Occipital lobe (tissue), 1 donor: ENCODE measurements at regions not wholly inside any gene's neighbourhood (a gene's known extent, or its start where the extent isn't known, plus 50 kb on each side); places are given as distances from the start of the nearest gene placed in this dataset.

Experiments used
- DNase-seq: peaks from one replicate; lab custom pipeline; 2025; lab: John Stamatoyannopoulos, UW

DNA sequence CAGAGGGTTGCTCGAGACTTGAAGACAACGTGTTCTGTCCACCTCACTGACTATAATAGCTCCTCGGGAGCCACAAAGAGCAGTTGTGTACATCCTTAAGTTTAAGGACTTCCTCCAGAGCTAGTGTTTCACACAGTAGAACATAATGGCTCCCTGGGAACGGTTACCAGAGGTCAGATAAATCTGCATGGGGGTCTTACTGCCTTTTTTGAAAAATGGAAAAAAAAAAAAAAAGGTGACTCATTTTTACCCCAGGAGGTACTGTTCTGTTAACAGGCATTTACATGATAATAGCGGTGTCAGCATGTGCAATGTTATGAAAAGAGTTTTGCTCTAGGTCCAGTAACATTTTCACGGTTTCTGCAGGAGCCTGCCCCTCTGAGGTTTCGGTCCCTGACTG lies 498.9 kb upstream of the WWC1 start:
- no peak for DNase-seq

DNA sequence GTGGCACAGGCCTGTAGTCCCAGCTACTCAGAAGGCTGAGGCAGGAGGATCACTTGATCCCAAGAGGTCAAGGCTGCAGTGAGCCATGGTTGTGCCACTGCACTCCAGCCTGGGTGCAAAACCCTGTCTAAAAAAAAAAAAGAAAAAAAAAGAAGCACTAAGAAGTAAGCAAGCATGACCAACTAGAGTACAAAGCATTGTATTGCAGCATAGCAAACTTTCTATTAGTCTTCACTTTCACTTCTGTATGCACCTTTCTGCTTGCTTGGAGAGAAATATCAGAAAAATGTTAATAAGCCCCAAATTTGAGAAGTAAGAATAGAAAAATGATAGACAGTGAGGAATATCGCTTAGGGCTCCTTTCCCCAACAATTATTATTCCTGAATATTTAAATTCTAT lies 497.7 kb upstream of the WWC1 start:
- no peak for DNase-seq

DNA sequence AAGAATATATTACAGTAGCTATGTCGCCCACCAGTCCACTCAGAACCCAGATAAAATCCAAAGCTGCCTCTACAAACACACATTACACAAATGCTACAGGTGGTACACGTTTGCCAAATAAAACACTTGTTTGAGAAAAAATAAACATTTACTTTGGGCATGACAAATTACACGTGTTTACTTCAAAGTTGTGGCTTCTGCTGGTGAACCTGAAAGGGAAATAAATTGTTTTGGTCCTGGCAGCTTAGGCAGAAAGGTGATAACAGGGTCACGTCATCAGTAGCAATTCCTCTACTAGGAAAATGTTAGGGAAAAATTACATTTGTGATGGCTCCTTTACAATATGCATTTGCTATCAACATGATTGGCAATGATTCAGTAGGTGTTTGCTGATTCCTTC lies 497.3 kb upstream of the WWC1 start:
- no peak for DNase-seq

DNA sequence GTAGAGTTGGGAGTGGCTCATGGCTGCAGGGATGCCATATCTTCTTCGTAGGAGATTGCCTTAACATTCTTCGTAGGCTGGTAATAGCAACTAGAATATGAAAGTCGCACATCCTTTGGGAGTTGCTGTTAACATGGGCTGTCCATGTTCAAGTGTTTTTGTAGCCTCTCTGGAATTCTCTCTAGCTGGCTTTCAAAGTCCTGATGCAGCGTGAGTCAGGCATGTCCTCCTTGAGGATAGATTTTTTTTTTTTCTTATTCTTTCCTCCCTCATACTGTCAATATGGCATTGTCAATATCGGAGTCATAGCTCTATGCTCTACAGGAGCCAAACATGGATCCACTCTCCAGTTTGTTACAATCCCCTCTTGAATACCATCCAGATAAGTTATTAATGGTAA lies 494.8 kb upstream of the WWC1 start:
- no peak for DNase-seq

DNA sequence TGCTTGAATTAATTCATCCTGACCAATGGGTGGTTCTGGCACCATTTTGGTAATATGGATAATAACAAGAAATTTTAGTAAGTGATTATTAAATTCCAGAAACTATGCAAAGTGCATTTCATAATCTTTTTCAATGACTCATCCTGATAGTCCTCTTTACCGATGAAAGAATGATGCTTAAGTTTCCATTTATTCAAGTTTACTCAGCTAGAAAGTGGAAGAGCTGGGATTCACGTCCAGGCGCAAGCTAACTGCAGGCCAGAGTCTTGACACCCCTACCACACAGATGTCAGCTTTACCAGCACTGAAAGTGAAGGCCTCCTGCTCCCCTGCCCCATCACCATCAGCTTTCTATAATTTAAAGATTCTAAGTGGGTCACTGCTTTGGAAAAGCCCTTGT lies 493.5 kb upstream of the WWC1 start:
- no peak for DNase-seq

DNA sequence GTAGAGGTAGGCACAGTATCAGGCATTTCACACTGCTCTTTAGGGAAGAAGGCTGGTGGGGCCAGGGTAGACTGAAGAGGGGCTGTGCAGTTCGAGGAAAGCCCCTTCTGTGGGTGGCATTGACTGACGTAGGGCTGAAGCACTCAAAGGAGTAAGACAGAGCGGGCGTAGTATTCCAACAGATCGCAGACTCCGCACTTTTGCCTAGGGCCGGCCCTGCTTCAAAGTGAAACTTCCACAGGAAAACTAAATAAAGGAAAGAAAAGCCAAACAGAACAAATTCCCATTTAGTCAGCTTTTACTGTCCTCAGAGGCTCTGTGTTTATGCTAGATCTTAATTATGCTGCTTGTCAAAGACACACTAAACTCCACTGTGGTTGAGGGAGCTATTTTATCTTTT lies 493.0 kb upstream of the WWC1 start:
- DNase-seq, result no peak

DNA sequence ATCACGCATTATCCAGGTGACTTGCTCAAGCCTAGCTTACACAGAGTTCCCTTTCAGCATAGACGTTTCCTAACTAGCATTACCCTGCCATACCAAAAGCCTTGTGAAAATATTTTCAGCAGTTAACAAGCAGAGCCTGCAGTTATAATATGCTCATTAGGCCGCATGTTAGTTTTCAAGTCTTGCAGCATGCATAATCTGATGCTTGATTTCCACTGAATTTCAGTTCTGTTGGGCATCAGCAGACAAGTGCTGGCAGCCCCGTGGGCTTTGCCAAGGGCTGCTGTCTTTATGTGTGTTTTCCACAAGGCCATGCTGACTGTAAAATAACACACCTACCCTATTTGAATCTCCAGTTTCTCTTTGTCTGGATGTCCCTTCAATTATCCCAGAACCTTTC lies 491.0 kb upstream of the WWC1 start:
- DNase-seq, result no peak

DNA sequence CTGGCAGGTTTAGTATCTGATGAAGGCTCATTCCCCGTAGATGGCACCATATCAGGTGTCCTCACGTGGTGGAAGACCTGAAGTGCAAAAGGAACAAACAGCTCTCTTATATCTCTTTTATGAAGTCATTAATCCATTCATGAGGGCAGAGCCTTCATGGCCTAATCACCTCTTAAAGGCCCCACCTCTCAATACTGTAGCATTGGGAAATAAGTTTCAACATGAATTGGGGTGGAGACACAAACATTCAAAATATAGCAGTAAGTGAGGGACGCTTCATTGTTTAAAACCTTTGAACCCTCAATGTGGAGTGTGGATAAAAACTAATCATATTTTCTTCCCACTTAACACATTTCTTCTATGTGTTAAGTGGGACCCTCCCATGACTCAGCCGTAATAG lies 489.4 kb upstream of the WWC1 start:
- no peak for DNase-seq

DNA sequence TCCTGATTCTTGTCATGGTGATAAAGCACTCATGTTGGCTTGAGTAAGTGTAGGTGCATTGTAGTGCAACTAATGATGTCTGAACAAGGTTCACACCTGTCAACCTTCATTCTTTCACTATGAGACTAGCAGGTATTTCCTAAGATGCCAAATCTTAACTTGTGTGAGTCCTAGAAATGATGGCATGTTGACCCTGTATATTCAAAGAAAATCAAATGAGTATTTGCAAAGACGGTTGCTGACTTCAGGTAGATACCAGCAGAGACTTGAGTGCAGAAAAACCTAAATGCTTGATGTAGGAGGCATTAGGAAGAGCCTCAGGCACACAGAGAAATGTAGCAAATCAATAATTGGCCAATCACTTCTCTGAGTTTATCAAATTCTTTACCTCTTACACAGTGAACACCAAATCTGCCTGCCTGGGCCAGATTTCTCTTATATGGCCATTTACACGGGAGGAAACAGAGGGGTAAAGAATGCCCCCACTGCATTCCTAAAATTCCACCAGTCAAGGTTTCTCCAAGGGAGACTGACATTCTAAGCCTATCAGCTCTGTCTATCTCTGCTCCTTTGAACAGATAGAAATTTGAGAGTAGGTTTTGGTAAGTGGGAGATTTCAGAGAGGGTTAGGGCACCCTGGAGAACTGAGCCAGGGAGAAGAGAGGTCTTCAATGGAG lies 488.6 kb upstream of the WWC1 start:
- DNase-seq, result no peak

DNA sequence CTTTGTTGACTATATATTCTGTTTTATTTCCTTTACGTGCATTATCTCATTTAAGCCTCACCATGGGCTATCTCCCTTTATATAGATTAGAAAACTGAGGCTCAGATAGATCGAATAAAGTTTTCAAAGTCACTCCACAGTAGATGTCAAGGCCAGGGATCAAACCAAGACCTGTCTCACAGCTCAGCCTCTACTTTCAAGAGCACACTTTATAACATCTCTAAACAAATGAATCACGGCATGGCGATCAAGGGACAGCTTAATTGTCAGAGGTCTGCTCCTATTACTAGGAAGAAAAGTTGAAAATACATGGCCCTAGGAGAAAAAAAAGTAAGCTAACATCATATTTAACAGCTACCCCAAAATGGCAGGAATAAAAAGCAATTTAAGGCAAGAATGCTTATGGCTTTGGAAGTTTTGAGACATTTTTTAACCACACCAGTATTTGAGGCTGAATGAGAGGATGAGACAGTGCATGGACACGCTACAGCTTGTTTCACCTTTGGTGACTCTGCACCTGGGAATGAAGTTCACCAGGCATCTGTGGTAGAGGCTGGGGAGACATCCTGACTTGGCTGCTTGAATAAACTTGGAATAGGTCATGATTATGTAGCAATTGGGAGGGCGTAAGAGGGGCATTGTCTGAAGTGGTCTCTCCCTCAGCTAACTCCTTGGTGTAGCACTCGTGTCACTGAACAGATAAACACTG lies 486.8 kb upstream of the WWC1 start:
- no peak for DNase-seq

DNA sequence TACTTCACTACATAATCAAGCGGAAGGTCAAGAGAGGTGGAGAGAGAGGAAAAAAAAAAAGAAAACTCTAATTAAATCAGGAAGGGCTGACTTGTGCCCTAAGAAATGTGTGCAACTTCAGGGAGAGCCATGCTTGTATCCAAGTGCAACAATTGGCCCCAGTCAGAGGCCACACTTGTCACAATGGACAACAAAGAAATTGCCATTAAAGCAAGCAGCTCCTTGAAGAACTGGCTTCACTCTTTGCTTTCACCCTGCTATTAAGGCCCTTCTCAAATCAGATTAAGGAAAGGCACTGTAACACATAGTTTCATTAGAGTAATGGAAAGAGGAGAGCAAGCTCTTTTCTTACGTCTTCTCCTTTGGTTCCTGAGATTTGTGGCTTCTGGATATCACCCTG lies 480.9 kb upstream of the WWC1 start:
- DNase-seq, result no peak

DNA sequence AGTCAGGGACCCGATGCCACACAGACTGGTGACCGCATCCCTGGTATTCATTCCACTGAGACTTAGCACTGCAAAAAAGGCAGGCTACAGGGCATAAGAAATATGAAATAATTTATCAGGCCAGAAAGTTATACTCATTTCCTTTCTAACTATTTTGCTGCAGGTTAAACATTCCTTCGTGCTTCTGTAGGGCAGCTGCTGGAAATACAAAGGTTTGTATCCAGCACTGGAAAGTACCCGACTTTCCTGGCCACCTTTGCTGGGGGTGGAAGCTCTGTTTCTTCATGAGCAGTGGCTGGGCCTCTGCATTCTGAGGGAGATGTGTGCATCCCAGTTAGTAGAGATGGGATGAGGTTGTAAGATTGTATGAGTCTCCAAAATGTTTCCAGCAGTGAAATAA lies 478.6 kb upstream of the WWC1 start:
- DNase-seq, result no peak

DNA sequence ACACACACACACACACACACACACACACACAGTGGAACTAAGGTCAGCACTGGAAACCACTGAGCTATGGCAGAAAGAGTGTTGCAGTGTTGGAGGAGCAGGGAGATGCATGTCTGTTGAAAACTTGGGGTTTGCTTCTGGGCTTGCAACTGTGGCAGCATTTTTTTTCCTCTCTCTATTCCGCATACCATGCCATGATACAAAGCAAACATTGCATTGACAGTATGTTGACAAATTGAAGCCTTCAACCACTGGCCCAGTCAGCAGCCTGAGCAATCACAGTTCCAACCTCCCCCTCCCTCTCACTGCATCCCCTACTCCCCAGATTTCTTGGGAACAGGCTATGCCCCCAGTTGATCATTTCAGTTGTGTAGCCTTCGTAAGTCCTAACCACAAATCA lies 478.1 kb upstream of the WWC1 start:
- no peak for DNase-seq

DNA sequence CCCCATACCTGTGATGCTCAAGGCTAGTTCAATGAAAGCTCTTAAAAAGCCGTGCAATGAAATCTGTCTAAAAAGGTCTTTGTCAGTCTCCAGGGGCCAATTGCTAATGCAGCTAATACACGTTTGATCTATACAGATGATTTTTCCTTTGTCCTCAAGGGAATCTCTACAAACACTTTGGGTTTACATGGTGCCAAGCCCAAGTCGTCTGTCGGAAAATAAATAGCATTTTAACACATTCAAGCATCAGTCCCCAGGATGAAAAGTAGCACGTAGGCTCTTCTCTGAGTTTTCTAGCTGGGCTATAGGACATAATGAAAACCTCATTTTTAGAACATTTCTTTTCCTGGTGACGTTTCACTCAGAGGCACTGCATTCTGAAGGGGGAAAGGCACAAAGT lies 477.4 kb upstream of the WWC1 start:
- no peak for DNase-seq

DNA sequence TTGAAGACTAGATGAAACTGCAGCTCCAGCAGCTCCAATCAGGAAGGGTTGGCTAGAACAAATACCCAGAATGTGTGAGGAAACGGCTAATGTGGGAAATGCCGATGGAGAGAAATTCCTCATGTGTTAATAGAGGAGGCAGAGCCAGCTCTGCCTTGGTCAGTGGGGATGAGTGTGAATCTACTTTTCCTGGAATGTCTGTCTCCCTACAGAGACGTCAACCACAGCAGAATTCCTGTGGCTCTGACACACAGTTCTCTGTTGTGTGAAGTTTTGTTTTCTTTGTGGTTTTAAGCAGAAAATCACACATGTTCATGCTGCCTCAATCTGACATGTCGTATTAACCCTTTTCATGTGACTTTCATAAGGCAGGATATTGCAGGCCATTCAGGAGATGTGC lies 476.6 kb upstream of the WWC1 start:
- DNase-seq, result no peak

DNA sequence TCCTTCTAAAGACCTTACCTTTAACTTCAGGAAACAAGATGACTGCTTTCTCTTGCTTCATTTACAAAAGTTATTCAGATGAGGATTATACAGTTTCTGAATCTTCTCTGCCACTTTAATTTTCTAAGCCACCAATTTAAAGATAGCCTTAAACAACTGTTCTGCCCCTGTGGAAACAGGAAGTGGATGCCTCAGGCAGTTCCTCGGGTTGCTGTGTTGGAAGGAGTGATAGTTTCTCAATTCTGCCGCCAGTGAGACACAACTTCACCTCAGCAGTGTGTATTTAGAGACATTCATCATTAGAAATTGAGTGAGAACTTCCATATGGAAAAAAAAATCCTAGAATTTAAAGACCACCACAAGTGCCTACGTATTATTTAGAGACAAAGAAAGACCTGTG lies 475.1 kb upstream of the WWC1 start:
- DNase-seq, result no peak

DNA sequence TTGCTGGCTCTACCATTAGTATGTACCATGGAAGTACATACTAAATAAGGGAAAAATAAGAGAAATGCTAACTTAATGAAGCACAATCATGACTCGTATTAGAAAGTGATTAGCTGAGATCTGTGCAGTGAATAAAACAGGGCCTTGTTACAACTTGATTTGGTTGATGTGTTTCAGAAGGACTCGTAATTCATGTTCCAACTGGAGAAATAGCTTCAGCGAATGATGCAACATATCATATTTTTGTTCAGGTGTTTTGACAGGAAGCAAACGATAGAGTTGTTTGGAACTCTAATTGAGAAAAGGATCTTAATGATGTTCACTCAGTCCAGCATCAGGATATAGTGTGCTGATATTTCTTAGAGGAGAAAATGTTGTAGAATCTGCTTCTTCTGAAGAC lies 474.6 kb upstream of the WWC1 start:
- no peak for DNase-seq

DNA sequence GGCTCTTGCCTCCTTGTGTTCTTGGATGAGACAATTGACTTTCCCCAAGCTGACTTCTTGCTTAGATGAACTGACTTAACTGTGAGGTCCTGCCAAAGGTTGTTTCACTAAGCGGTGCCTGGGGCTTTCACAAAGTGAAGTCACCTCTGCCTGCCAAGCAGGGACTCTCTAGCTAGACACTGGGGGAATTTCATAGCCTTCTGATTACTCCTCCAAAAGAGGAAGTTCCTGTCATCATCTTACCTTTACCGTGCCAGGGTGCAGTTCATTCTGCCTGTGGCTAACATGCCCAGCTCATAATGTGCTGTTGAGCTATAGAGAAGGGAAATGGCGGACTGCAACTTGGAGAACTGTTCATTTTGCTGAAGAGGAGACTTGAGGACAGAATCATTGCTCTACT lies 472.0 kb upstream of the WWC1 start:
- no peak for DNase-seq

DNA sequence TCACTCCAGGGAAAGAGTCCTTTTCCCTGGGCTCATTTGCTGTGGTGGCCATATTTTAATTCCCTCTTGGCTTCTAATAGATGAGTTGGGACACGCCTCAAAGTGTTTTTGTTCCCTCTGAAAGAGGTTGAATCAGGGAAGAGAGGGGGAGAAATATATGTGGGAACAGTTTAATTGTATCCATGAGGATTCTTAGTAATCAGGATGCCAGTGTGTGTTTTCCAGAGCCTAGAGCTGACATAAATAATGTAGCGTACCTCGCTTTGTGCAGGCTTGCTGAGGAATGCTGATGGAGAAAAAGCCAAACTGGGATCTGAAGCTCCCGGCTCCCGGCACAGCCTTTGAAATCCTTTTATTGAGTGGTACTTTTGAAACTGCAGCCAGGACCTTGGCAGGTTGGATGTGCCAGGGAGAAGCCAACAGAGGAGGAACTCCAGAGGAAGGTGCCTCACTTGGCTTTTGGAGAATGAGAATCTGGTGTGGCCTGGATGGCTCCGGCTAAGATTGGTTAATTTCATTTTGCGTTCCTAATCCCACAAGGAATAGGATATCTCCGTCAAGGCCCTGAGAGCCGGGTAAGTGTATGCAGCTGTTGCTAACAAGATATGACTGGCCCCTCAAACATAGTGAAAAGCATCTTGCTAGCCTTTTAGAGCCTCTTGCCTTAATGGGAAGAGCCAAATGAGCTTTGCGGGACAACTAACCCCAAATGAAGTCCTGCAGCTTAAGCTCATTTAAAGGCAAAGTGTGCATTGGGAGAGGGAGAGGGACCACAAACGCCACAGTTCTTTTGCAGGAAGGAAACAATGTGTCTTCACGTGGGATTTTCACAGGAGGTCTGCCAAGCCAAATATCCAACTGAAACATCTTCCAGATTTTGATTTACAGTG lies 471.1 kb upstream of the WWC1 start:
- no peak for DNase-seq

DNA sequence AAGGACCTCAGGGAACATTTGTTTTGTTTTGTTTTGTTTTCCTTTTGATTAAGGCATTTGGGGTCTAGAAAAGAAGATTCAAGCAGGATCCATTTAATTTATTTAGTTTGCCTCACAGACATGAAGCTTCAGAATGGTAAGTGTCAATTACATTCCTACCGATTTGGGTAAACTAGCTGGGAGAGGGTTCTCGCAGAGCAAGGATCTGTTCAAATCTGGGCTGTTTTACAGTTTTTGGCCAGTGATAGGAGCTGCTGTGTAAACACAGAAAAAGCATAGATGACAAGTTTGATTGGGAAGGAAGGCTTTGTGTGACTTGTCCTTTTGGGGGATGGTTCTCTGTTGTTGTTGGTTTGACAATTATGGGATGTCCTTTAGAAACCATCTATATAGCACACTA lies 470.3 kb upstream of the WWC1 start:
- no peak for DNase-seq

DNA sequence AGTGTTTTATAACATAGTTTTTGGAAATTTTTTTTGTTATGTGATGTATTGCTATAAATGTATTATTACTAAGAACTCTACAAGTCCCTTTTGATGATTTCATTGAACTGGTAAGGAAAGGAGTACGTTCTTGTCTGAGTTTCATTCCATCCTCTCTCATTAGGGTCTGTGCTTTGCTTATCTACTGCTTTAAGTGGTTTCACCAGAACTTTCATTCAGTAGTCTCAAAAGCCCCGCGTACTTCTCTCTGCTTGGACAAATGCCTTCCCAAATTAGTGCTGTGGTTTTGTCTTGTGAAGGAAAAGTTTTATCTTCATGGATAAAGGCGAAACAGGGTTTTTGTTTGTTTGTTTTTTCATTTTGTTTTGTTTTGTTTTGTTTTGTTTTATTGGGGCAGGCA lies 469.8 kb upstream of the WWC1 start:
- DNase-seq, result no peak

DNA sequence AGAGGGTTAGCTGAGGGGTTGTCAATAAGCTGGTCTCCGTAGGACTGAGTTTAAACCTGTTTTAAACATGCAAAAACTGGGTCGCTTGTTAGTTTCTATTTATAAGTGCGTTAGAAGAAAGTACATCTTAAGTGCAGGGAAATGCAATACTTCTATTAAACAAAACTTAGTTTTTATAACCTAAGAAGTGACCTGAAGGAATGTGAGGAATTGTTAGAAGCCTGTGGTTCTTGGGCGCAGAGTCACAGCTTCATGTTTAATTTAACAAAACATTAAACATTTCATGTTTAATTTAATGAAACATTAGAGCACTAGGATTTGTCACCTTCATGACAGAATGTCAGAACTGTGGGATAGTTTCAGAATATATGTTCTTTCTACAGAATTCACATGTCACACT lies 469.2 kb upstream of the WWC1 start:
- DNase-seq, result no peak

DNA sequence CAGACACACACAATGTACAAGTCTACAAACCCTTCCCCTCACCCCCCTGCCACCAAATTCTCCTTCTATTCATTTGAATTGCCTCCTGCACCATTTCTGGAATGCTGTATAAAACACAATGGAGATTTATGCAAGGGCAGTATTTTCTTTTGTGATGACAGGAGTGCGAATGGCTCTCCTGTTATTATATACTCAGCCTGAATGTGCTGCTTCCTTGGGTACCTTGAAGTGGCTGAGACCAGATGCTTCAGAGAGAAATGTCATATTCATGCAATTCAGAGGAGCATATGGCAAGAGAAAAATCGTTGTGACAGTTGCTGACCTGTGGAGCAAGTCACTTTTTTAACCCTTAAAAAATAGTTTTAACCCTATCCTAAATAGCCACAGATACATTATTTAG lies 468.0 kb upstream of the WWC1 start:
- DNase-seq, result no peak
